HepG2 (cell line): ENCODE measurements at regions not wholly inside any gene's neighbourhood (a gene's known extent, or its start where the extent isn't known, plus 50 kb on each side); places are given as distances from the start of the nearest gene placed in this dataset.

Experiments used
- ATAC-seq: fragments of 200-7000 bp; cut with Tn5 transposase; 3 replicates; pipeline ENCODE4 v1.9.1; 2020; ENCODE audit warnings: mild to moderate bottlenecking, moderate library complexity
- BruUV-seq: library from RNA; stranded (reverse); fragments of 400-500 nt; replicated peaks from 2 replicates; lab custom pipeline; 2021; lab: Mats Ljungman, UMichigan
- CTCF ChIA-PET: fragments of 300-600 bp; formaldehyde crosslinking; extraction: SDS; loops from one replicate; lab custom pipeline; 2021; ENCODE audit warnings: low total read pairs, inconsistent platforms, low intra/inter-chr PET ratio; lab: Yijun Ruan, JAX
- POLR2A ChIA-PET: fragments of 350-600 bp; sonication (Branson Sonifier 250); formaldehyde crosslinking; loops from one replicate; lab custom pipeline; 2020; ENCODE audit warnings: antibody characterized with exemption, inconsistent platforms; lab: Yijun Ruan, JAX
- DNase-seq: peaks from one replicate; pipeline ENCODE4 v3.0.0-alpha.2; 2015; ENCODE audit warnings: low spot score
- FAIRE-seq: peaks from 3 replicates; lab custom pipeline; 2011; peaks lifted over from hg19 to GRCh38; lab: Jason Lieb, UNC
- H2AFZ ChIP-seq: one replicate; pipeline ENCODE4 v1.6.1; 2011; ENCODE audit warnings: low read length, inconsistent platforms
- H3K27ac ChIP-seq: fragments of 300-600 bp; 3 replicates; pipeline ENCODE4 v1.8.0; 2011; ENCODE audit warnings: mixed run types, mild to moderate bottlenecking, mixed read lengths, low read length, inconsistent platforms; ENCODE audit not compliant: insufficient read depth; ENCODE audit errors: extremely low read length
- H3K27me3 ChIP-seq, 2 experiments: fragments of 200-600 bp in 1 of 2; 2 replicates in 1 of 2; 3 replicates in 1 of 2; pipeline versions ENCODE4 v1.6.0 to v1.8.0; 2011; ENCODE audit warnings: low read length in 2 of 2, mild to moderate bottlenecking in 2 of 2, moderate library complexity in 2 of 2, inconsistent platforms in 1 of 2; ENCODE audit not compliant: insufficient read depth in 2 of 2, control insufficient read depth in 1 of 2
- H3K36me3 ChIP-seq, 2 experiments: fragments of 200-600 bp in 1 of 2; replicated peaks in 1 of 2; 2 replicates in 1 of 2; 3 replicates in 1 of 2; pipeline versions ENCODE4 v1.5.1 to v1.8.0; 2011; ENCODE audit warnings: low read length in 2 of 2, inconsistent platforms in 1 of 2; ENCODE audit not compliant: insufficient read depth in 2 of 2, control insufficient read depth in 1 of 2
- H3K4me1 ChIP-seq: 2 replicates; pipeline ENCODE4 v1.5.1; 2012; ENCODE audit warnings: low read length, inconsistent platforms; ENCODE audit not compliant: insufficient read depth
- H3K4me2 ChIP-seq: 2 replicates; pipeline ENCODE4 v1.6.0; 2011; ENCODE audit warnings: low read depth, low read length, inconsistent platforms
- H3K4me3 ChIP-seq, 3 experiments: fragments of 200-600 bp in 1 of 3; sonication (generic), shearing (Covaris generic) in 1 of 3; replicated peaks in 1 of 3; 2 replicates each; pipeline ENCODE4 v1.5.1; 2011 to 2016; ENCODE audit warnings: low read length in 3 of 3, inconsistent platforms in 2 of 3, low read depth in 2 of 3, mild to moderate bottlenecking in 2 of 3, control low read depth in 1 of 3, mixed read lengths in 1 of 3; ENCODE audit not compliant: insufficient read depth in 1 of 3
- H3K79me2 ChIP-seq: one replicate; pipeline ENCODE4 v1.6.1; 2011; ENCODE audit warnings: low read length, inconsistent platforms; ENCODE audit not compliant: insufficient read depth
- H3K9ac ChIP-seq: 2 replicates; pipeline ENCODE4 v1.6.0; 2011; ENCODE audit warnings: mild to moderate bottlenecking, low read depth, low read length, inconsistent platforms; ENCODE audit not compliant: insufficient read depth
- H3K9me3 ChIP-seq: 2 replicates; pipeline ENCODE4 v1.5.1; 2012; ENCODE audit warnings: mild to moderate bottlenecking, low read length
- H4K20me1 ChIP-seq: 2 replicates; pipeline ENCODE4 v1.6.0; 2011; ENCODE audit warnings: inconsistent platforms, mild to moderate bottlenecking, low read length, moderate library complexity; ENCODE audit not compliant: insufficient read depth
- ETV5 ChIP-seq: IDR thresholded peaks from 2 replicates; pipeline ENCODE4 v1.6.1; 2018; ENCODE audit warnings: missing biosample characterization, missing genetic modification reagents, inconsistent platforms, borderline replicate concordance
- IRX3 ChIP-seq: sonication (generic); formaldehyde crosslinking; IDR thresholded peaks from 2 replicates; pipeline ENCODE4 v1.8.1; 2023; ENCODE audit warnings: mild to moderate bottlenecking, low read depth, missing genetic modification reagents, borderline replicate concordance
- NR2C2 ChIP-seq: sonication (generic); formaldehyde crosslinking; IDR thresholded peaks from 2 replicates; pipeline ENCODE4 v1.4.0; 2020; ENCODE audit warnings: missing genetic modification reagents, mild to moderate bottlenecking, moderate library complexity, borderline replicate concordance
- WGBS: methylation state at CpG from one replicate; pipeline ENCODE4 v1.1.6; 2017; ENCODE audit warnings: low lambda C conversion rate; 5-methylcytosine and 5-hydroxymethylcytosine counted together
- in situ Hi-C: cut with HindIII; loops from 2 replicates; pipeline ENCODE4 v1.10.0; 2017; ENCODE audit warnings: low pct_unique_long_range_greater_than_20kb; ENCODE audit not compliant: extremely low pct_ligation_motif_present
- intact Hi-C: fragments of 100-400 bp; cut with micrococcal nuclease; formaldehyde crosslinking; loops from one replicate; pipeline ENCODE4 v1.10.0; 2022; ENCODE audit not compliant: unreplicated experiment
- TF ChIP-seq, protein P1 (sequence below): sonication (generic); formaldehyde crosslinking; IDR thresholded peaks from 2 replicates; pipeline ENCODE4 v1.4.0; 2020; ENCODE audit warnings: missing genetic modification reagents
- TF ChIP-seq, protein P2 (sequence below): sonication (generic); formaldehyde crosslinking; conservative IDR thresholded peaks from 2 replicates; pipeline ENCODE4 v1.4.0; 2020; ENCODE audit warnings: mild to moderate bottlenecking, missing genetic modification reagents, moderate library complexity

DNA sequence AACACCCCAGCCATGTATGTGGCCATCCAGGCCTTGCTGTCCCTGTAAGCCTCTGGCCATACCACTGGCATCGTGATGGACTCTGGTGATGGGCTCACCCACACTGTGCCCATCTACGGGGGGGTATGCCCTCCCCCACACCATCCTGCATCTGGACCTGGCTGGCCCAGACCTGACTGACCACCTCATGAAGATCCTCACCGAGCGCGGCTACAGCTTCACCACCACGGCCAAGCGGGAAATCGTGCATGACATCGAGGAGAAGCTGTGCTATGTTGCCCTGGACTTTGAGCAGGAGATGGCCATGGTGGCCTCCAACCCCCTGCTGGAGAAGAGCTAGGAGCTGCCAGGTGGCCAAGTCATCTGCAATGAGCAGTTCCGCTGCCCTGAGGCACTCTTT, 80.4 kb upstream of the ZCCHC2 start:
- Histone ChIP-seq H3K4me3 (no peak overlapping the region), H3K4me1 (peaks cover 36% of the 10 kb centered on the region), H4K20me1 (no peaks in the 10 kb centered on the region), H3K4me2 (no peak overlapping the region), H3K27ac (no peak overlapping the region), H2AFZ (no peak overlapping the region), H3K27me3 (no peaks in the 10 kb centered on the region), H3K9ac (no peak overlapping the region), H3K36me3 (no peaks in the 10 kb centered on the region; a peak in 1 of 5 replicates), H3K9me3 (no peaks in the 10 kb centered on the region)
- in situ Hi-C loops, result no loop called here
- no peak for FAIRE-seq
- WGBS, result 90% methylated on average over 6 of the region's 10 CpGs
- TF ChIP-seq, protein P1, sequence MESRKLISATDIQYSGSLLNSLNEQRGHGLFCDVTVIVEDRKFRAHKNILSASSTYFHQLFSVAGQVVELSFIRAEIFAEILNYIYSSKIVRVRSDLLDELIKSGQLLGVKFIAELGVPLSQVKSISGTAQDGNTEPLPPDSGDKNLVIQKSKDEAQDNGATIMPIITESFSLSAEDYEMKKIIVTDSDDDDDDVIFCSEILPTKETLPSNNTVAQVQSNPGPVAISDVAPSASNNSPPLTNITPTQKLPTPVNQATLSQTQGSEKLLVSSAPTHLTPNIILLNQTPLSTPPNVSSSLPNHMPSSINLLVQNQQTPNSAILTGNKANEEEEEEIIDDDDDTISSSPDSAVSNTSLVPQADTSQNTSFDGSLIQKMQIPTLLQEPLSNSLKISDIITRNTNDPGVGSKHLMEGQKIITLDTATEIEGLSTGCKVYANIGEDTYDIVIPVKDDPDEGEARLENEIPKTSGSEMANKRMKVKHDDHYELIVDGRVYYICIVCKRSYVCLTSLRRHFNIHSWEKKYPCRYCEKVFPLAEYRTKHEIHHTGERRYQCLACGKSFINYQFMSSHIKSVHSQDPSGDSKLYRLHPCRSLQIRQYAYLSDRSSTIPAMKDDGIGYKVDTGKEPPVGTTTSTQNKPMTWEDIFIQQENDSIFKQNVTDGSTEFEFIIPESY, result peak; percentile 27; the same call in 1 of the 2 replicates
- no peak for TF ChIP-seq IRX3 (CRISPR knock-in tag)
- TF ChIP-seq, all 625 proteins: peak for 1
- DNase-seq (no peak), ATAC-seq (no peak)
- ChIA-PET CTCF (no interaction called here), POLR2A (no interaction called here)
- no TSS peak for BruUV-seq
- H3K79me2 ChIP-seq, result no peaks in the 10 kb centered on the region
- intact Hi-C loops, result no loop called here

DNA sequence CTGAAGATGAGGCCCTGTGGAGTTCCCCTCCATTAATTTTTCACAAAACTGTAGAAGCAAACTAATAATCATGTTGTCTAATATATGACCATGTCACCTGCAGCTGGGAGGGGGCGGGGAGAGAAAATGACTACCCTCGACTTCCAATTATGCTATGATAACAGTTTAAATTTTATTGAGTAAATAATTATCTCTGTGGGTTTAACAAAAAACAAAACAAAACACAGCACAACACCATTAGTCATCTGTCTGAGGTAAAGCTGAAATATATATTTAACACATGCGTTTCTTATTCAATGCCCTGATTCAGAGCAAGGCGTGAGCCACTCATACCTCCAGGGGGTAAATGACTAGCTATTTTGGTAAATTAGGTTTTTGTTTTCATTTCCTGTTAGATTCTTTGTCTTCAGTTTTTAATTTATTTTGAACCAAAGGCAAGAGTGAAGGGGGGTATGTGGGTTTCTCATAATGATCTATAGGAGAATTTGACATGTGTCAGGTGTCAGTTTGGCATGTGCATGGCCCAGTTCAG, 77.4 kb upstream of the ZCCHC2 start:
- TF ChIP-seq ETV5 (CRISPR knock-in tag) (no peak), NR2C2 (CRISPR knock-in tag) (no peak)
- TF ChIP-seq, protein P2, sequence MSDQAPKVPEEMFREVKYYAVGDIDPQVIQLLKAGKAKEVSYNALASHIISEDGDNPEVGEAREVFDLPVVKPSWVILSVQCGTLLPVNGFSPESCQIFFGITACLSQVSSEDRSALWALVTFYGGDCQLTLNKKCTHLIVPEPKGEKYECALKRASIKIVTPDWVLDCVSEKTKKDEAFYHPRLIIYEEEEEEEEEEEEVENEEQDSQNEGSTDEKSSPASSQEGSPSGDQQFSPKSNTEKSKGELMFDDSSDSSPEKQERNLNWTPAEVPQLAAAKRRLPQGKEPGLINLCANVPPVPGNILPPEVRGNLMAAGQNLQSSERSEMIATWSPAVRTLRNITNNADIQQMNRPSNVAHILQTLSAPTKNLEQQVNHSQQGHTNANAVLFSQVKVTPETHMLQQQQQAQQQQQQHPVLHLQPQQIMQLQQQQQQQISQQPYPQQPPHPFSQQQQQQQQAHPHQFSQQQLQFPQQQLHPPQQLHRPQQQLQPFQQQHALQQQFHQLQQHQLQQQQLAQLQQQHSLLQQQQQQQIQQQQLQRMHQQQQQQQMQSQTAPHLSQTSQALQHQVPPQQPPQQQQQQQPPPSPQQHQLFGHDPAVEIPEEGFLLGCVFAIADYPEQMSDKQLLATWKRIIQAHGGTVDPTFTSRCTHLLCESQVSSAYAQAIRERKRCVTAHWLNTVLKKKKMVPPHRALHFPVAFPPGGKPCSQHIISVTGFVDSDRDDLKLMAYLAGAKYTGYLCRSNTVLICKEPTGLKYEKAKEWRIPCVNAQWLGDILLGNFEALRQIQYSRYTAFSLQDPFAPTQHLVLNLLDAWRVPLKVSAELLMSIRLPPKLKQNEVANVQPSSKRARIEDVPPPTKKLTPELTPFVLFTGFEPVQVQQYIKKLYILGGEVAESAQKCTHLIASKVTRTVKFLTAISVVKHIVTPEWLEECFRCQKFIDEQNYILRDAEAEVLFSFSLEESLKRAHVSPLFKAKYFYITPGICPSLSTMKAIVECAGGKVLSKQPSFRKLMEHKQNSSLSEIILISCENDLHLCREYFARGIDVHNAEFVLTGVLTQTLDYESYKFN (CRISPR knock-in tag), result no peak
- DNase-seq (no peak), FAIRE-seq (no peak), ATAC-seq (no peak)
- H4K20me1 ChIP-seq, result no peaks in the 10 kb centered on the region
- in situ Hi-C loops (no loop called here), intact Hi-C loops (no loop called here)
- H2AFZ ChIP-seq, result no peak overlapping the region
- BruUV-seq, result no TSS peak
- 97% methylated on average over 4 of the region's 4 CpGs for WGBS
- CTCF ChIA-PET, result no interaction called here
- no peak overlapping the region for H3K27ac ChIP-seq
- H3K27me3 ChIP-seq, result no peaks in the 10 kb centered on the region
- H3K36me3 ChIP-seq, result no peaks in the 10 kb centered on the region; a peak in 1 of 5 replicates
- H3K79me2 ChIP-seq, result no peaks in the 10 kb centered on the region
- H3K4me2 ChIP-seq, result no peak overlapping the region
- H3K9ac ChIP-seq, result no peak overlapping the region
- POLR2A ChIA-PET, result interaction anchor here (1.9 kb wide), 1 partner anchor 19 kb away, joined by 5 read pairs; no protein-coding TSS in a partner anchor
- H3K4me1 ChIP-seq, result peaks cover 48% of the 10 kb centered on the region
- H3K9me3 ChIP-seq, result no peaks in the 10 kb centered on the region
- no peak overlapping the region for H3K4me3 ChIP-seq
